ENCODE measurements at regions not wholly inside any gene's neighbourhood (a gene's known extent, or its start where the extent isn't known, plus 50 kb on each side); places are given as distances from the start of the nearest gene placed in this dataset.
A peak's percentile ranks its signal among the peaks of the same experiment; 100 is the strongest.

- TF ChIP-seq ETS1 (conservative IDR thresholded peaks at IDR 0.05; ENCODE audit: control insufficient read depth, low read depth, low read length) = no peak
- TF ChIP-seq SOX6 (IDR thresholded peaks at IDR 0.05) = peak; percentile 87
- no peak for TF ChIP-seq ZFP1 (CRISPR knock-in tag; IDR thresholded peaks at IDR 0.05)
- TF ChIP-seq CHD1 (IDR thresholded peaks at IDR 0.05; ENCODE audit: low read length) = no peak
- no peak for TF ChIP-seq GTF2E2 (tag; IDR thresholded peaks at IDR 0.05)
- TF ChIP-seq, protein P1, sequence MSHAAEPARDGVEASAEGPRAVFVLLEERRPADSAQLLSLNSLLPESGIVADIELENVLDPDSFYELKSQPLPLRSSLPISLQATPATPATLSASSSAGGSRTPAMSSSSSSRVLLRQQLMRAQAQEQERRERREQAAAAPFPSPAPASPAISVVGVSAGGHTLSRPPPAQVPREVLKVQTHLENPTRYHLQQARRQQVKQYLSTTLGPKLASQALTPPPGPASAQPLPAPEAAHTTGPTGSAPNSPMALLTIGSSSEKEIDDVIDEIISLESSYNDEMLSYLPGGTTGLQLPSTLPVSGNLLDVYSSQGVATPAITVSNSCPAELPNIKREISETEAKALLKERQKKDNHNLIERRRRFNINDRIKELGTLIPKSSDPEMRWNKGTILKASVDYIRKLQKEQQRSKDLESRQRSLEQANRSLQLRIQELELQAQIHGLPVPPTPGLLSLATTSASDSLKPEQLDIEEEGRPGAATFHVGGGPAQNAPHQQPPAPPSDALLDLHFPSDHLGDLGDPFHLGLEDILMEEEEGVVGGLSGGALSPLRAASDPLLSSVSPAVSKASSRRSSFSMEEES (CRISPR knock-in tag; IDR thresholded peaks at IDR 0.05) = no peak
- TF ChIP-seq PTRF (tag; IDR thresholded peaks at IDR 0.05) = no peak
- TF ChIP-seq POLR2B (IDR thresholded peaks at IDR 0.05; ENCODE audit: low read depth, partially characterized antibody) = no peak
- TF ChIP-seq RCOR1 (IDR thresholded peaks at IDR 0.05; ENCODE audit: borderline replicate concordance in 1 of 2, low read depth in 2 of 2, low read length in 2 of 2) = peak in 1 of 2 experiments; percentile 36; a peak in 1 of 4 replicates
- TF ChIP-seq ZNF311 (CRISPR knock-in tag; IDR thresholded peaks at IDR 0.05) = no peak
- TF ChIP-seq ZNF696 (CRISPR knock-in tag; conservative IDR thresholded peaks at IDR 0.05) = no peak
- TF ChIP-seq SMARCB1 (IDR thresholded peaks at IDR 0.05; ENCODE audit: insufficient read length, low read depth) = no peak
- TF ChIP-seq ZNF561 (CRISPR knock-in tag; conservative IDR thresholded peaks at IDR 0.05) = no peak
- TF ChIP-seq MTA2 (IDR thresholded peaks at IDR 0.05; ENCODE audit: low read depth) = peak; percentile 76
- no peak for TF ChIP-seq NELFE (IDR thresholded peaks at IDR 0.05; ENCODE audit: insufficient read depth, insufficient read length)
- no peak for TF ChIP-seq GABPA (tag; conservative IDR thresholded peaks at IDR 0.05; ENCODE audit: low read depth)
- TF ChIP-seq SMAD1 (IDR thresholded peaks at IDR 0.05; ENCODE audit: low read depth, low read length, partially characterized antibody) = no peak
- no peak for TF ChIP-seq ZNF717 (CRISPR knock-in tag; IDR thresholded peaks at IDR 0.05)
- no peak for TF ChIP-seq FOXJ2 (tag; IDR thresholded peaks at IDR 0.05)
- no peak for TF ChIP-seq NR3C1 (CRISPR knock-in tag; IDR thresholded peaks at IDR 0.05)
- TF ChIP-seq CREB5 (CRISPR knock-in tag; IDR thresholded peaks at IDR 0.05) = no peak
- TF ChIP-seq TEAD4 (IDR thresholded peaks at IDR 0.05; ENCODE audit: low read length) = peak; percentile 87
- no peak for TF ChIP-seq TEAD4 (CRISPR knock-in tag; IDR thresholded peaks at IDR 0.05; ENCODE audit: borderline replicate concordance)
- no peak for TF ChIP-seq ZBTB33 (CRISPR knock-in tag; IDR thresholded peaks at IDR 0.05)
Observed at GRCh38 chr10:129033790-129034272, 433.2 kb upstream of the MGMT start (continued).

All from K562 (cell line).